B cell (primary cell): ENCODE measurements at regions not wholly inside any gene's neighbourhood (a gene's known extent, or its start where the extent isn't known, plus 50 kb on each side); places are given as distances from the start of the nearest gene placed in this dataset.

ENCODE experiments used
- EZH2 ChIP-seq: IDR thresholded peaks from 2 replicates; pipeline ENCODE4 v1.6.1; 2012; ENCODE audit warnings: borderline replicate concordance, low read depth, mild to moderate bottlenecking, moderate library complexity, low read length; ENCODE audit not compliant: insufficient read depth, poor library complexity, severe bottlenecking
- TF ChIP-seq, protein P1 (sequence below): fragments of 200-600 bp; IDR thresholded peaks from one replicate; pipeline ENCODE4 v1.8.0; 2022; ENCODE audit warnings: antibody characterized with exemption, mild to moderate bottlenecking

DNA sequence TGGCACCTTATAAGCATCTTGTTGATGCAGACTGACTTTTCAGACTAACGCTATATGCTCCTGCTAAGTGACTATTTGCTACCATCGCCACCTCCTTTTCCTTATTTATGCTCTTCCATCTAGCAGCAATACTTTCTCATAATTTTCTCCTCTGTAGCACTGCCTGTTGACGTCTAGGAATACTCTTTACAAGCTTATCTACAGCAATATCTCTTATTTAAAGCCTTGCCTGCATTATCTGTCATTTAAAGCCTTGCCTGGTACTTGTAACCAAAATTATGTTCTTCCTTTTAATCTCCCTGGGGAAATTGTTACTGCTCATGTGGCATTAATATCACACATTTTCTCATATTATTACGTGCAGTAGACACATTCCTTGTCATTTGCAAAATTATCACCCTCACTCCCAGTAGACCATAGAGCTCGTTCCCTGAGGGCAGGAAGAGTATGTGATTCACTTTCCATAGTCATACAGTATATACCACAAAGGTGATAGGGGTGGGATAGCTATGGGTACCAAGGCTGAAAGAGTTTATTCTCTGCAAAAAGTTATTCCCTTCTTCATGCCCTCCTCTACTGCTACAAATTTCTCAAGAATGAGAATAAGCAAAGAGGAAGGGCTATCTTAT is 359.7 kb upstream of the PCDH15 start:
- TF ChIP-seq, protein P1, sequence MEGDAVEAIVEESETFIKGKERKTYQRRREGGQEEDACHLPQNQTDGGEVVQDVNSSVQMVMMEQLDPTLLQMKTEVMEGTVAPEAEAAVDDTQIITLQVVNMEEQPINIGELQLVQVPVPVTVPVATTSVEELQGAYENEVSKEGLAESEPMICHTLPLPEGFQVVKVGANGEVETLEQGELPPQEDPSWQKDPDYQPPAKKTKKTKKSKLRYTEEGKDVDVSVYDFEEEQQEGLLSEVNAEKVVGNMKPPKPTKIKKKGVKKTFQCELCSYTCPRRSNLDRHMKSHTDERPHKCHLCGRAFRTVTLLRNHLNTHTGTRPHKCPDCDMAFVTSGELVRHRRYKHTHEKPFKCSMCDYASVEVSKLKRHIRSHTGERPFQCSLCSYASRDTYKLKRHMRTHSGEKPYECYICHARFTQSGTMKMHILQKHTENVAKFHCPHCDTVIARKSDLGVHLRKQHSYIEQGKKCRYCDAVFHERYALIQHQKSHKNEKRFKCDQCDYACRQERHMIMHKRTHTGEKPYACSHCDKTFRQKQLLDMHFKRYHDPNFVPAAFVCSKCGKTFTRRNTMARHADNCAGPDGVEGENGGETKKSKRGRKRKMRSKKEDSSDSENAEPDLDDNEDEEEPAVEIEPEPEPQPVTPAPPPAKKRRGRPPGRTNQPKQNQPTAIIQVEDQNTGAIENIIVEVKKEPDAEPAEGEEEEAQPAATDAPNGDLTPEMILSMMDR = no peak
- TF ChIP-seq EZH2 = no peak
